ENCODE measurements at regions not wholly inside any gene's neighbourhood (a gene's known extent, or its start where the extent isn't known, plus 50 kb on each side); places are given as distances from the start of the nearest gene placed in this dataset.

- Histone ChIP-seq H3K9ac (ENCODE audit: low read length) (no peak overlapping the region), H3K27ac (ENCODE audit: low read length) (no peak overlapping the region), H3K4me1 (ENCODE audit: low read length) (no peaks in the 10 kb centered on the region), H3K4me2 (ENCODE audit: low read length) (no peak overlapping the region), H4K20me1 (ENCODE audit: insufficient read depth, low read length) (no peaks in the 10 kb centered on the region), H3K36me3 (replicated peaks; ENCODE audit: low read depth, low read length) (no peaks in the 10 kb centered on the region), H3K4me3 (ENCODE audit: low read length) (no peak overlapping the region), H3K9me3 (ENCODE audit: insufficient read depth, low read length) (no peaks in the 10 kb centered on the region), H3K27me3 (ENCODE audit: low read depth, low read length) (no peaks in the 10 kb centered on the region), H3K79me2 (ENCODE audit: low read length) (no peaks in the 10 kb centered on the region), H2AFZ (ENCODE audit: low read depth, low read length) (no peak overlapping the region)
- TF ChIP-seq EZH2phosphoT487 (IDR thresholded peaks at IDR 0.05; ENCODE audit: low read depth) = no peak
- TF ChIP-seq, protein P1, sequence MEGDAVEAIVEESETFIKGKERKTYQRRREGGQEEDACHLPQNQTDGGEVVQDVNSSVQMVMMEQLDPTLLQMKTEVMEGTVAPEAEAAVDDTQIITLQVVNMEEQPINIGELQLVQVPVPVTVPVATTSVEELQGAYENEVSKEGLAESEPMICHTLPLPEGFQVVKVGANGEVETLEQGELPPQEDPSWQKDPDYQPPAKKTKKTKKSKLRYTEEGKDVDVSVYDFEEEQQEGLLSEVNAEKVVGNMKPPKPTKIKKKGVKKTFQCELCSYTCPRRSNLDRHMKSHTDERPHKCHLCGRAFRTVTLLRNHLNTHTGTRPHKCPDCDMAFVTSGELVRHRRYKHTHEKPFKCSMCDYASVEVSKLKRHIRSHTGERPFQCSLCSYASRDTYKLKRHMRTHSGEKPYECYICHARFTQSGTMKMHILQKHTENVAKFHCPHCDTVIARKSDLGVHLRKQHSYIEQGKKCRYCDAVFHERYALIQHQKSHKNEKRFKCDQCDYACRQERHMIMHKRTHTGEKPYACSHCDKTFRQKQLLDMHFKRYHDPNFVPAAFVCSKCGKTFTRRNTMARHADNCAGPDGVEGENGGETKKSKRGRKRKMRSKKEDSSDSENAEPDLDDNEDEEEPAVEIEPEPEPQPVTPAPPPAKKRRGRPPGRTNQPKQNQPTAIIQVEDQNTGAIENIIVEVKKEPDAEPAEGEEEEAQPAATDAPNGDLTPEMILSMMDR (IDR thresholded peaks at IDR 0.05; ENCODE audit: low read depth, low read length) = no peak
Measured at GRCh38 chr1:4130096-4130495, 230.0 kb upstream of the C1orf174 start.

DNA sequence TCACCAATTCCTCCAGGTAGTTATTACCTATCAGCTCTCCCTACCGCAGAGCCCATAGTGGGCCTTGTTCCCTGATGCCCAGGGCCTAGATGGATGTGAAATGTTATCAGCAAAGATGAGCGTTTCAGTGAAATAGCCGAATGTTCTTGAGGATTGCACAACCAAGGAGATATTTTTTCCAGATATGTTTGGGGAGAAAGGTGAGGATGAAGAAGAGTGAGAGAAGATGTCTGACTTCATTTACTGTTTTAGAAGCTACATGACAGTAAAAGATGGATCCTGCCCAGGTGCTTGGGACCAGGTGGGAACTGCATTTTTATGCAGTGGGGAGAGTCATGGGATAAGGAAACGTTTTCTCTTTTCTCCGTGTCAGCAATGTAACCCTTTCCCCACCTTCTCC, 231.7 kb upstream of the C1orf174 start:
- Histone ChIP-seq H2AFZ (ENCODE audit: low read depth, low read length) (no peak overlapping the region), H3K27ac (ENCODE audit: low read length) (no peak overlapping the region), H3K4me2 (ENCODE audit: low read length) (no peak overlapping the region), H3K36me3 (replicated peaks; ENCODE audit: low read depth, low read length) (no peaks in the 10 kb centered on the region), H3K27me3 (ENCODE audit: low read depth, low read length) (no peaks in the 10 kb centered on the region), H3K9ac (ENCODE audit: low read length) (no peak overlapping the region), H3K79me2 (ENCODE audit: low read length) (no peaks in the 10 kb centered on the region), H3K4me3 (ENCODE audit: low read length) (no peak overlapping the region), H3K4me1 (ENCODE audit: low read length) (no peaks in the 10 kb centered on the region), H3K9me3 (ENCODE audit: insufficient read depth, low read length) (no peaks in the 10 kb centered on the region), H4K20me1 (ENCODE audit: insufficient read depth, low read length) (no peaks in the 10 kb centered on the region)
- TF ChIP-seq, protein P1 (IDR thresholded peaks at IDR 0.05; ENCODE audit: low read depth, low read length) = no peak
- no peak for TF ChIP-seq EZH2phosphoT487 (IDR thresholded peaks at IDR 0.05; ENCODE audit: low read depth)

DNA sequence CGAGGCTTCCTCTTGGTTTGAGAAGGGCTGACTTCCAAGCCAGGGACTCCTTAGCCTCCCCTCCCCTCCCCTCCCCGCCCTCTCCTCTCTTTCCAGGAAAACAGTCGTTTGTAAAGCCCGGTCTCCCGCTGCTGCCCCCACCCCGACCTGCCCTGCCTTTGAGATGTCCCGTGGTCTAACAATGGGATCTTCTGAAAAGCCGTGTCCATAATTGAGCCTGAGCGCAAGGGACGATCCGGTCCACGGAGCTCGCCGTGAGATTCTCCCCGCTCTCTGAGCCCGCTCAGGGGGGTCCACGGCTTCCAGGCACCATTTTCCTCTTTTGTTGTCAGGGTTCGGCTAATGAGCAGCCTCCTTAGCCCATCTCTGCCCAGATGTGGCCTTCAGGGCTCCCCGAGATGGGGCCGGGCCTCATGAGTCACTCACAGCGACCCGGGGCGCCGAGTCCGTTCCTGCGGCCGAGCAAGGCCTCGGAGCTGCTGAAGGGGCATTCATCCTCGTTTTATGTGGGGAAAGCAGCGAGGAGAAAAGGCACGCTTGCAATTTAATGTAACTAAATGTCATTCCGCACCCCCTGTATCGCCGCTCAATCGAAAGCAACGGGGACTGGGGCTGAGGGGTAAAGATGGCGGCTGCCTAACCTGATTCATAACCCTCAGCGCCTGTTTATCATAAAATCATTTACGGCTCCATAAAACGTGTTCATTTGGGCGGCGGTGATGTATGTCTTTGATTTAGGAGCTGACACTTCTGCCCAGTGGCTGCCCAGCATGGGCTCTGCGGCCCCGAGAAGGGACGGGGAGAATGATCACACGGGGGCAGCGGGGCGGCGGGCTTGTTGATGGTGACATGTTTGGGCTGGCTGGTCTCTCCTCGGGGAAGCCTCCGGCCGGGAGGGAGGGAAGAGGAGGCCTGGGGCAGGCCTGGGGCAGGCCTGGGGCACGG, 232.6 kb upstream of the C1orf174 start:
- no peaks in the 10 kb centered on the region for H3K36me3 ChIP-seq (replicated peaks; ENCODE audit: low read depth, low read length)
- H3K4me3 ChIP-seq (ENCODE audit: low read length) = no peak overlapping the region
- no peaks in the 10 kb centered on the region for H3K9me3 ChIP-seq (ENCODE audit: insufficient read depth, low read length)
- H3K27ac ChIP-seq (ENCODE audit: low read length) = no peak overlapping the region
- H3K27me3 ChIP-seq (ENCODE audit: low read depth, low read length) = no peaks in the 10 kb centered on the region
- TF ChIP-seq EZH2phosphoT487 (IDR thresholded peaks at IDR 0.05; ENCODE audit: low read depth) = no peak
- TF ChIP-seq, protein P1 (IDR thresholded peaks at IDR 0.05; ENCODE audit: low read depth, low read length) = no peak
- no peak overlapping the region for H2AFZ ChIP-seq (ENCODE audit: low read depth, low read length)
- no peak overlapping the region for H3K9ac ChIP-seq (ENCODE audit: low read length)
- H4K20me1 ChIP-seq (ENCODE audit: insufficient read depth, low read length) = no peaks in the 10 kb centered on the region
- no peaks in the 10 kb centered on the region for H3K79me2 ChIP-seq (ENCODE audit: low read length)
- no peak overlapping the region for H3K4me2 ChIP-seq (ENCODE audit: low read length)
- no peaks in the 10 kb centered on the region for H3K4me1 ChIP-seq (ENCODE audit: low read length)

GRCh38 chr1:4133297-4133938, 233.3 kb upstream of the C1orf174 start:
- Histone ChIP-seq H3K27ac (ENCODE audit: low read length) (no peak overlapping the region), H3K79me2 (ENCODE audit: low read length) (no peaks in the 10 kb centered on the region), H2AFZ (ENCODE audit: low read depth, low read length) (no peak overlapping the region), H3K4me3 (ENCODE audit: low read length) (no peak overlapping the region), H3K4me1 (ENCODE audit: low read length) (no peaks in the 10 kb centered on the region), H3K4me2 (ENCODE audit: low read length) (no peak overlapping the region), H4K20me1 (ENCODE audit: insufficient read depth, low read length) (no peaks in the 10 kb centered on the region), H3K27me3 (ENCODE audit: low read depth, low read length) (no peaks in the 10 kb centered on the region), H3K9me3 (ENCODE audit: insufficient read depth, low read length) (no peaks in the 10 kb centered on the region), H3K9ac (ENCODE audit: low read length) (no peak overlapping the region), H3K36me3 (replicated peaks; ENCODE audit: low read depth, low read length) (no peaks in the 10 kb centered on the region)
- TF ChIP-seq, protein P1 (IDR thresholded peaks at IDR 0.05; ENCODE audit: low read depth, low read length) = no peak
- TF ChIP-seq EZH2phosphoT487 (IDR thresholded peaks at IDR 0.05; ENCODE audit: low read depth) = no peak
